HG02973 (cell line): ENCODE measurements at regions not wholly inside any gene's neighbourhood (a gene's known extent, or its start where the extent isn't known, plus 50 kb on each side); places are given as distances from the start of the nearest gene placed in this dataset.
"Not testable (repeated sequence)": the region's sequence is repeated elsewhere in the genome, so short reads cannot be mapped to it uniquely, and the experiment has no call there.

Source experiments
- ATAC-seq: cut with Tn5 transposase; IDR thresholded peaks from one replicate; pipeline ENCODE4 v1.9.1; 2021; ENCODE audit warnings: moderate library complexity; ENCODE audit not compliant: unreplicated experiment

DNA sequence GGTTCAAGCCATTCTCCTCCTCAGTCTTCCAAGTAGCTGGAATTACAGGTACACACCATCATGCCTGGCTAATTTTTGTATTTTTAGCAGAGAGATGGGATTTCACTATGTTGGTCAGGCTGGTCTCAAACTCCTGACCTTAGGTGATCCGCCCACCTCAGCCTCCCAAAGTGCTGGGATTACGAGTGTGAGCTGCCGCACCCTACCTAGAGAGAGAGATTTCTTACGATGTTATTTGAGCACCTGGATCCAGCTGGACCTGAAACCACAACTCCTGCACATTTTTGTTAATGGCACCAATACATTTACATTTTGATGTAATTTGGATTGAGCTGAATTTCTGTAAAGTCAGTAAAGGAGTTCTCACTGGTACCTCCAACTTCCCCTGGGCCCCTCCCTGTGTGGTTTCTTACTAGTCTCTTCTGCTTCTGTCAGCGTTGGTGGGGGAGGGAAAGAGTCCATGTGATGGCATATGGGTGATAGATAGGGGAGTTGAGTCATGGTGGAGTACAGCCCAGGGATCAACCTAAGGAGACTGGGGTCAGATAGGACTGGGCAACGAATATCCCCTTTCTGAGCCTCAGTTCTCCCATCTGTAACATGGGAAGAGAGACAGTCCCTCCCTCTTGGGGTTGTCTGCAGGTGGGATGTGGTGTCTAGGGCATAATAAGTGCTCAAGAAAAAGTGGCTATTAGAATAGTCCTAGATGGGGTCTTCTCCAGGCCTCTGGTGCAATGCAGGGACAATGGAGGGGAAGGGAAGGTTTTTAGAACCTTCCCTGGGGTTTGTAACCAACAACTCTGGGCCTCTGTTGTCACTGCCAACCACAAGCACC is 83.3 kb upstream of the MED13L start:
- ATAC-seq: no peak

DNA sequence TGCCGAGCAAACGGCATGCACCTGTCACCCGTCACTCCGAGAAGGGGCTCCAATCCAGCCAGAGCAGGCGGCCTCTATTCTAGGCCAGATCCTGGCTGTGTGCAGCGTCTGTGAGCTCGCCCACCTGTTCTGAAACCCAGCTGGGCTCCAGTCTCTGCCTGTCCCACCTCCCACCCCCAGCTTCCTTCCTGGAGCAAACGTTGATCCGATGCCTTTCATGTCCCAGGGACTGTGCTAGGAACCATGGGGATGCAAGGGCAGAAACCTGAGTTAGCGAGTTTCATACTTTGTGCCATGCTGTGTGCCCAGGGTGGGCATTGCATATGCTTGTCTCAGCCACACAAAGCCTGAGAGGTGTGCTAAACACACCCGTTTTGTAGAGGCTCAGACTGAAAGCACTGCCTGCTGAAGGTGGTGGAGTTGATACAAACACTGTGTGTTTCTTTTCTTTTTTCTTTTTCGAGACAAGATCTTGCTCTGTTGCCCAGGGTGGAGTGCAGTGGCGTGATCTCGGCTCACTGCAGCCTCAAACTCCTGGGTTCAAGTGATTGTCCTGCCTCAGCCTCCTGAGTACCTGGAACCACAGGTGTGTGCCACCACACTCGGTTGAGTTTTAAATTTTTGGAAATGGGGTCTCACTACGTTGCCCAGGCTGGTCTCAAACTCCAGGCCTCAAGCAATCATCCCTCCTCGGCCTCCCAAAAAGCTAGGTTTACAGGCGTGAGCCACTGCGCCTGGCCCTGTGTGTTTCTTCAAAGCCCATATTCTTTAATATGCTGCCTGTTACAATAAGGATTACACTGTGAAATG is 84.1 kb upstream of the MED13L start:
- ATAC-seq: no peak

DNA sequence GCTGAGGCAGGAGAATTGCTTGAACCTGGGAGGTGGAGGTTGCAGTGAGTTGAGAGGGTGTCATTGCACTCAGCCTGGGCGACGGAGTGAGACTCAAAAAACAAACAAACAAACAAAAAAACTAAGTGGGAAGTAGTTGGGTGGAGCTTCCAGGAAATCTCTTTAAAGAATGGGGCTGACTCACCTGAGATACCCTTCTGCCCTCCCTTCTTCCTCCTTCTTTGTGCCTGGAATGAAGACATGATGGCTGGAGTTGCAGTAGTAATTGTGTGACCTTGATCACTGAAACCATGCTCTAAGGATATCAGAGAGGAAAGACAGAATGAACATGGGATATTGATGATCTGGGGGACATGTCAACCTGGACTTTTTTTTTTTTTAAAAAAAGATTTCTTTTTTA is 87.6 kb upstream of the MED13L start:
- no peak for ATAC-seq

DNA sequence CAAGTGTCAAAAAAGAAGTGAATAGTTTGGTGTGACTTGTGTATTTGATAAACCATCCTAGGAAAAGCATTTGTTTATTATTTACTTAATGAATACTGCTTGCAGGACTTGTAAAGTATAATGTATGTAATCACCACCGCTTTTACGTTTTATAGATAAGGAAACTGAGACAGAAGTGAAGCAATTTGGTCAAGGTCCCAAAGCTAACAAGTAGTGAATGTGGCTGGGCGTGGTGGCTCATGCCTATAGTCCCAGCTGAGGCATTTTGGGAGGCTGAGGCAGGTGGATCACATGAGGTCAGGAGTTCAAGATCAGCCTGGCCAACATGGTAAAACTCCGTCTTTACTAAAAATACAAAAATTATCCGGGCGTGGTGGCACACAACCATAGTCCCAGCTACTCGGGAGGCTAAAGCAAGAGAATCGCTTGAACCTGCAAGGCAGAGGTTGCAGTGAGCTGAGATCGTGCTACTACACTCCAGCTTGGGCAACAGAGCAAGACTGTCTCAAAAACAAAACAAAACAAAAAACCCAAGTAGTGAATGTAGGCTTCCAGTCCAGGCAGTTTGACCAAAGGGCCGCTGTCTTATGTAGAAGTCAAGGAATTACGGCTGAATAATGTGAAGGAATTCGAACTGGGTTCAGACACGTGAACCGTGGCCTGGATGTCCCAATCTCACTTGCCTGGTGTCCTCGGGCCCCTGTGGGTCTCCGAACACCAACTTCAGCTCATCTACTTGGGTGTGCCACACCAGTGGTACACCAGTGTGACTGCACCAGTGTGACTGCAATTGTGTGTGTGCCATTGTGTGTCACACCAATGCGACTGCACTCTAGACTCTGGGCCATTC is 88.3 kb upstream of the MED13L start:
- no peak for ATAC-seq

DNA sequence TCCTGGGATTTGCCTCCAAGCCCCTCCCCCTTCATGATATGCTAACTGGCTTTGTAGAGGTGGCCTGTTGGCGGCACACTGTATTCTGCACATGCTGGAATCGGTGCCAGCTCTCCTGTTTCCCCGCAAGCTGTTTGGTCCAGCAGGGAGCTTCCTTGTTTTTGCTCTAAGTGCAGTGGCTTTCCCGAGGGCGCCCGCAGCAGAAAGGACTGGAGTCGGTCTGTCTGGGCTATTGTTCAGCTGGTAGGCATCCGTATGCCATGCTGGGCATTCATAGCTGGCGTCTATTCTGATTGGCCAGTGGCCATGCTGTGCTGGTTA is 88.9 kb upstream of the MED13L start:
- ATAC-seq: no peak

DNA sequence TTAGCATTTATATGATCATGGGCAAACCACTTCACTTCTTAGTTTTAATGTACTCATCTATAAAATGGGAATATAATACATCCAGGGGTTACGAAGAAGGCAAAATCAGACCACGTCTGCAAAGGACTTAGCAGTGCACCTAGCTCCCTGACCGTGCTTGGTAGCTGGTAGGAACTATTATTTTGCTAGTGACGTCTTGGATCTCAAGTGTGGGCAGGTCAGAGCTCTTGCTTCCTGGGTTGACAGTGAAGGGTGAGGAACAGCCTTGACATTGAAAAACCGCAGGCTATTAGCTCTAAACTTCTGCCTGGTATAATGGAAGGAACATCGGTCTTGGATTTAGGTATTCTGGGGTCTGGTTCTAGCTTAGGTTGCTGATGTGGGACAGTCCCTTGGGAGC is 89.3 kb upstream of the MED13L start:
- no peak for ATAC-seq

DNA sequence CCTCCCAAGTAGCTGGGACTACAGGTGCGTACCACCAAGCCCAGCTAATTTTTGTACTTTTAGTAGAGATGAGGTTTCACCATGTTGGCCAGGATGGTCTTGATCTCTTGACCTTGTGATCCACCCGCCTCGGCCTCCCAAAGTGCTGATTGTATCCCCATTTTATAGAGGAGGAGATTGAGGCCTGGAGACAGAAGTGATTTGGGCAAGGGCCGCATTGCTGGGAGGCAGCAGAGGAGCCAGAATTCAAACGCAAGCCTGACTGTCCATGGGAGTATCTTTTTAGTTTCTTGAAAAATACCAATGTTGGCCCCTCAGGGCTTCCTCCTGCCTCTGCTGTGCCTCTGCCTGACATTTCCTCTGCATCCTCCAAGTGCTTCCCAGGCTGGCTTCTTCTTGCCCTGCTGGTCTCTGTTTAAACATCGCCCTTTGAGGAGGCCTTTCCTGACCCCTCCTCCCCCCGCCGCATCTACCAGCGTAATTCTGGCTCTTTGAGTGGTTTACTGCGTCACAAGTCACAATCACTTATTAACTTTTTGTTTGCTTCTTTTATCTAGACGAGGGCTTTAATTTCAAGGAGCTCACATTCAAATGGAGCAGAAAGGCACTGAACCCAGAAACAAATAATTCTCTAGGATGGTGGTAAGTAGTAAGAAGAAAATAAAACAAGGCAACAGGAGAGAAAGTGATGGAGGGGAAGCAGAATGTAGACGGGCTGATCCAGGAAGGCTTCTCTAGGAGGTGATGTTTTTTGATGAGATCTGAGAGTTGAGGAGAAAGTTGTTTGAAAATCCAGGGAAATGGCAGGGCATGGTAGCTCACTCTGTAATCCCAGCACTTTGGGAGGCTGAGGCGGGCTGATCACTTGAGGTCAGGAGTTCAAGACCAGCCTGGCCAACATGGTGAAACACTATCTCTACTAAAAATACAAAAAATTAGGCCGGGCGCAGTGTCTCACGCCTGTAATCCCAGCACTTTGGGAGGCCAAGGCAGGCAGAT is 91.0 kb upstream of the MED13L start:
- ATAC-seq: no peak

DNA sequence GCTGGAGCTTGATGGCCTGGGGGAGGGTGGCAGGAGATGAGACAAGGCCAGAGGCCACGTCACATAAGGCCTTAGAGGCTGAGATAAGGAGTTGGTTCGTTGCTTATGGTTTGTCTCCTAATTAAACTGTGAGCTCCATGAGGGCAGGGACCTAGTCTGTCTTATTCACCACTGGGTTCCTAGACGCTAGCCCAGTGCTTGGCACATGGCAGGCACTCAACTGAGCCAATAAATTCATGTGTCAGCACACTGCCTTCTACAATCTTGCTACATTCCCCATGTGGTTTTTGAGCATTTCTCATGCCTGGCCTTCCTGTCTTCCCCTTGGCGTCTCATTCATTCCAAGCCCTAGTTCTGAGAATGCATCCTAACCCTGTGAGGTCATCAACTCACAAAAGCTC is 92.5 kb upstream of the MED13L start:
- ATAC-seq: no peak

DNA sequence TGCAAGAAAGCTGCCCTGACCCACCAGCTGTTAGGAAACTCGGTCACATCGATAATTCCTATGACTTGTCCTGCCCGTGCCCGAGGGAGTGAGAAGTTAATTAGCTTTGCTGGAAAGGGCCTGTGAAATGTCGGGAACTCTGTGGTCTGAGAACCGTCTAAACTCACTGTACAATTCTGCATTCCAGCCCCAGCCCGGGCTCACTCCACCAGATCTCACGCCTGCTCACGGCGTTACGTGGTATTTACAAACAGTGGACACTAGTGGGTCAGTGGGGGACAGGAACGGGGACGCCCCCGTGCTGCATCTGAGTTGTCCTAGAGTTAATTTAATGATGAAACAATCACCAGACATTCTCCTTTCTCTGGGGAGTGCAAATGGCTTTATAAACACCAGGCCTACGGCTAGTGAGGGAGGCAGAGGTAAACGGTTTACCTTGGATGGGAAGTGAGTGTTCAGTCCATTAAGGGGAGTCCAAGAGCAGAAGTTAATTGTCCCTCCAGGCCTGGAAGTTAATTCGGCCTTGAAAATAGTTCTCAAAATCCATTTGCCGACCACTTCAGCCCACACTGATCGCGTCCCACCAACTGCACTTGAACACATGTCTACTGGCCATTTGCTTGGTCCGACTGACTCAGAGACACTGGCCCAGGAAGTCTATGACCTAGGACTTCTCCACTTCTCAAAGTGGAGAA is 93.5 kb upstream of the MED13L start:
- no peak for ATAC-seq

DNA sequence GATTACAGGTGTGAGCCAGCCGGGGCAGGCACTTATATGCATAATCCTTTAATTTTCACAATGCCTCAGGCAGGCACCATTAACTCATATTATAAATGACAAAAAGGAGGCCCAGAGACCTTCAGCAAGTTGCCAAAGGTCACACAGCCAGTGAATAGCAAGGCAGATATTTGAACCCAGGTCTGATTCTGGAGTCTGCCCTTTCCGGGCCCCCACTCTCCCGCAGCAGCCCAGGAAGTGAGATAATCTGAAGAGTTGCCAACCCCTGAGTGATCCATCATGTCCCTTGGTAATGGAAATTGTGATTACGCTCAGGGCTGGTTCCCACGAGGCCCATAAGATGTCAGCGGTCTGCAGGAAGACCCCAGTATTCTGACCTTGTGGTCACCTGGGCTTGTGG is 95.3 kb upstream of the MED13L start:
- no peak for ATAC-seq

DNA sequence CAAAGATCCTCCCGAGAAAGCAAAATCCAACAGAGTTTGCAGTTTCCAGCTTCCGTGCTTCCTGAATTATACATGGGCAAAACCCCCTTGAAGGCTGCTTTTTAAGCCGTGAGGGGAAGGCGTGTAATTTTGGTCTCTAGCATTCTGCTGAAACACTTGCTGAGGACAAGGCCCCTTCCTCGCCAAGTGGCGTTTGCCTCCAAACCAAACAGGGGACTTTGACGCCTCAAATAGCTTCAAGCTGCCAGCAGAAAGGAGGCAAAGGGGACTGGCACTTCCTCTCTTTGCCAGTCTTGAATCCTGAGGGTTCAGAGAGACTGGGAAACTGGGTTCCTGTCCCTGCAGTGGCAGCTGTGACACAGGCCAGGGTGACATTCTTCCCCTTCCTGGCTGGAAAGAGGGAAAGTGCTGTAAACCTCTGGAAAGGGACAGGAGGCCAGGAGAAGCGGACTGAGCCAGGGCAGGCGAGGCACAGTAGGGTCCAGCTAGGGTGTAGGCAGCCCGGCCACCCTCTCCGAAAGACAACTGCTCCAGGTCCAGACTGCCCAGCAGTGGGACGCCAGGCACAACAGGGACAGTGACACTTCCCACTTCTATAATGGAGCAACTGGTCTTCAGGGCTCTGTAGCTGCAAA is 96.2 kb upstream of the MED13L start:
- no peak for ATAC-seq

DNA sequence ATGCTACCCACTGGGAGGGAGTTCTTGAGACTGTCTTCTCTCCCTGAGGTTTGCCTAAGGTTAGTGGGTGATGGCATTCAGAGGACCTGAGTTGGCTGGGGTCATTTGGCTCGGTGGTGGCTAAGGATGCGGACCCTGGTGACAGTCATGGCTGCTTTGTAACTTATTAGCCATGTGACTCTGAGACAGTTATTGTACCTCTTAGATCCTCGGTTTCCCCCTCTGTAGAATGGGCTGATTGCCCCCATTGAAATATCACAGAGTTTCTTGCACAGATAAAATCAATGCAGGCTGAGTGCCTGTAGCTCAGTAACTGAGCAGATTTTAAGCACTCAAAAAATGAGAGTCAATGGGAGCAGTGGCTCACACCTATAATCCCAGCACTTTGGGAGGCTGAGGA is 96.7 kb upstream of the MED13L start:
- no peak for ATAC-seq

DNA sequence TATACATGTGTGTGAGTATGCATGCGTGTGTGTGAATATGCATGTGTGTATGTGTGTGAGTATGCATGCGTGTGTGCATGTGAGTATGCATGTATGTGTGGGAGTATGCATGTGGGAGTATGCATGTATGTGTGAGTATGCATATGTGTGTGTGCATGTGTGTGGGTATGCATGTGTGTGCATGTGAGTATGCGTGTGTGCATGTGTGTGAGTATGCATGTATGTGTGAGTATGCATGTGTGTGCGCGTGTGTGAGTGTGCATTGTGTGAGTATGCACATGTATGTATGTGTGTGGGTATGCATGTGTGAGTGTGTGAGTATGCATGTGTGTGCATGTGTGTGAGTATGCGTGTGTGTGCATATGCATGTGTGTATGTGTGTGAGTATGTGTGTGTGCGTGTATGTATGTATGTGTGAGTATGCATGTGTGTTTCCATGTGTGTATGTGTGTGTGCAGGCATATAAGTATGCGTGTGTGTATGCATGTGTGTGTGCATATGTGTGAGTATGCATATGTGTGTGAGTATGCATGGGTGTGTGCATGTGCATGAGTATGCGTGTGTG is 97.9 kb upstream of the MED13L start:
- no peak for ATAC-seq

DNA sequence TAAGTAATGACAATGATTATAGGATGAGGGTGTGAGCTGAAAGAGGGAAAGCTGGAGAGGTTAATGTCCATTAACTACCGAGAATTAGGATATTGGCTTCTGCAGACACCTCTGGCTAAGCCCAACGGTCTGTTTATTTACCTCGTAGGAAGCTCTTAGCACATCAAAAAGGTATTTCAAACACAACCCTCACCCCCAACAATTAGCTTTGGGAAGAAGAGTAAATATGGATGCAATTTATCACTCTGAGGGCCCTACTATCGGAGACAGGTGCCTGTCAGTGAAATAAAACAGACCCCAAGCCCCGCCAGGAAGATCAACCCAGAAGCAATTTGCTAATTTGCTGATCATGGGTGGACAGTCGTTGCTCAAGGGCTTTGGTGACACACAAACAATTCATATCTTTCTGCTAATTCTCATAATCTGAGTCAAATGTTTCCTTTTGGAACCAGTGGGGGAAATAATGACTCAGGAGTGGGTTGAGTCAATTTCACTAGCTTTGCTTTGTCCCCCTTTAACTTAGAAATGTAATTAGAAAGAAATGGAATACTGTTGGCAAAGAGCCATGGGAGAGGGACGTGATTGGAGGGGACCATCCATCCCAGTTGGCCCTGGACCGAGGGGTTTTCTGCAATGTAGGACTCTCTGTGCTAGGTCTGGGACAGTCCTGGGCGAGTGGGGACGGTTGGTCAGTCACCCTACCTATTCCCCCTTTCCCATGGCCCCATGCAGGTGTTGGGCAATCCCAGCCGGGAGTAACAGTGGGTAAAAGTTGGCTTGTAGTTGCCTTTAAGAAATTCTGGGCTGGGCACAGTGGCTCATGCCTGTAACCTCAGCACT is 99.1 kb upstream of the MED13L start:
- ATAC-seq: no peak

DNA sequence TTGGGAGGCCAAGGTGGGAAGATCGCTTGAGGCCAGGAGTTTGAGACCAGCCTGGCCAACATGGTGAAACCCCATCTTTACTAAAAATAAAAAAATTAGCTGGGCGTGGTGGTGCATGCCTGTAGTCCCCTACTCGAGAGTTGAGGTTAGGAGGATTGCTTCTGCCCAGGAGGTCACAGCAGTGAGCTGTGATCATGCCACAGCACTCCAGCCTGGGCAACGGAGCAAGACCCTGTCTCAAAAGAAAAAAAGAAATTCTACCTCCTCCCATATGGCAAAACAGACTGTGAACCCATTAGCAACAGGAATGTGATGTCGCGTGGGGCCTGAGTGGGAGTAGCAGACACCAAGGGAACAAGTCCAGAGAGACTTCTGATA is 99.7 kb upstream of the MED13L start:
- ATAC-seq: not testable (repeated sequence)

DNA sequence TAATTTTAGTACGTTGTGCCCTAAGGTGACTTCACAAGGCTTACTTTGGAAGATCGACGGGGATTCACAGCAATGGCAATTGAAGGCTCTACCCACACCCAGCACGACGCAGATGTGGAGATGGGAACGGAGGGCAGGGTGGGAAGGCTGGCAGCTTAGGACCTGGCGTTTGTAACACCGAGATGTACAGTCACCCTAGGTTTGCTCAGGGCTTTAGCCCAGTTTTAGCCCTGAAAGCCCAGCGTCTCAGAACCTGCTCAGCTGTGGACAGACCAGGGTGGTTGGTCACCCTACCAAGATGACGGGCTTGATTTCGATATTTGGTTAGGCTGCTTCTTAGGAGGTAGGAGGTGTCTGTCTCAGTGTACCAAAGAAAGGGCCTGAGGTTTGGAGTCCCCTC is 100.5 kb upstream of the MED13L start:
- ATAC-seq: no peak

DNA sequence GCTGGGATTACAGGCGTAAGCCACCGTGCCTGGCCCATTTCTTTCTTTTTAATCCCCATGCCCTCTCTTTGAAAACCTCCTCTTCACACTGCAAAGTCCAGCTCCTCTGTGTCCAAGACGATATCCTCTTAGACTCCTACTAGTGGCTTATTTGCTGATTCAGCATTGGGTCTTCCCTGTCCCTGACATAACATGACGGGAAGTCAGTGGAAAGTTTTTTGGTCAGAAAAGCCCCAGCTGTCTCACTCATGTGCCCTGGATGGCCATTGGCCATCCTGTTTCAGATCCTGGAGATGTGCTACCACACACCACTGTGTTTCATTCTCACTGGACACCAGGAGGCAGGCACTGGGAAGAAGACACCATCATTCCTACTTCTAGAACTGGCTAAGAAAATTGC is 102.6 kb upstream of the MED13L start:
- no peak for ATAC-seq

DNA sequence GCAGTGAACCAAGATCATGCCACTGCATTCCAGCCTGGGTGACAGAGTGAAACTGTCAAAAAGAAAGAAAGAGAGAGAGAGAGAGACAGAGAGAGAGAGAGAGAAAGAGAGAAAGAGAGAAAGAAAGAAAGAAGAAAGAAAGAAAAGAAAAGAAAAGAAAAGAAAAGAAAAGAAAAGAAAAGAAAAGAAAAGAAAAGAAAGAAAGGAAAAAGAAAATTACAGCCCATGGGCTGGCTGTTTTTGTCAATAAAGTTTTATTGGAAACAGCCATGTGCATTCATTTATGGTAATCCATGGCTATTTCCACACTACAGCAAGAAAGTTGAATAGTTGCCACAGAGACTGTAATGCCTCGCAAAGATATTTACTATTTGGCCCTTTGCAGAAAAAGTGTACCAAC is 103.2 kb upstream of the MED13L start:
- not testable (repeated sequence) for ATAC-seq
